HG02938 (cell line): ENCODE measurements at regions not wholly inside any gene's neighbourhood (a gene's known extent, or its start where the extent isn't known, plus 50 kb on each side); places are given as distances from the start of the nearest gene placed in this dataset.
"Not testable (repeated sequence)": the region's sequence is repeated elsewhere in the genome, so short reads cannot be mapped to it uniquely, and the experiment has no call there.

Source experiments
- ATAC-seq: cut with Tn5 transposase; IDR thresholded peaks from one replicate; pipeline ENCODE4 v1.9.1; 2021; ENCODE audit warnings: mild to moderate bottlenecking, moderate library complexity; ENCODE audit not compliant: unreplicated experiment

- no peak for ATAC-seq
These were observed 91.9 kb downstream of the FCRL5 start for GRCh38 chr1:157460381-157460780.

- ATAC-seq = no peak
These were observed 95.0 kb downstream of the FCRL5 start for GRCh38 chr1:157457279-157457678.

GRCh38 chr1:157455318-157455717, 97.0 kb downstream of the FCRL5 start:
- no peak for ATAC-seq

- ATAC-seq = no peak
These were observed 102.2 kb downstream of the FCRL5 start for GRCh38 chr1:157450106-157450505.

- ATAC-seq = no peak
These were observed 103.7 kb downstream of the FCRL5 start for GRCh38 chr1:157448636-157449035.

GRCh38 chr1:157446356-157446755, 106.0 kb downstream of the FCRL5 start:
- ATAC-seq = not testable (repeated sequence)

- not testable (repeated sequence) for ATAC-seq
These were observed 106.6 kb downstream of the FCRL5 start for GRCh38 chr1:157445616-157446140.

GRCh38 chr1:157442065-157442464, 110.2 kb downstream of the FCRL5 start:
- ATAC-seq = no peak

- no peak for ATAC-seq
These were observed 112.9 kb downstream of the FCRL5 start for GRCh38 chr1:157439302-157439954.

GRCh38 chr1:157438613-157439012, 113.7 kb downstream of the FCRL5 start:
- ATAC-seq = no peak

GRCh38 chr1:157438146-157438545, 114.2 kb downstream of the FCRL5 start:
- ATAC-seq = no peak

GRCh38 chr1:157437296-157437695, 115.0 kb downstream of the FCRL5 start:
- no peak for ATAC-seq

GRCh38 chr1:157431751-157432150, 120.6 kb downstream of the FCRL5 start:
- ATAC-seq = no peak

- ATAC-seq = no peak
These were observed 122.6 kb downstream of the FCRL5 start for GRCh38 chr1:157429601-157430240.

- not testable (repeated sequence) for ATAC-seq
These were observed 128.6 kb downstream of the FCRL5 start for GRCh38 chr1:157423764-157424163.

- no peak for ATAC-seq
These were observed 132.3 kb downstream of the FCRL5 start for GRCh38 chr1:157419845-157420542.

- no peak for ATAC-seq
These were observed 133.7 kb downstream of the FCRL5 start for GRCh38 chr1:157418659-157419058.

- no peak for ATAC-seq
These were observed 134.1 kb downstream of the FCRL5 start for GRCh38 chr1:157418231-157418630.

- ATAC-seq = no peak
These were observed 136.7 kb downstream of the FCRL5 start for GRCh38 chr1:157415661-157416060.

GRCh38 chr1:157412308-157412707, 140.0 kb downstream of the FCRL5 start:
- ATAC-seq = no peak

- no peak for ATAC-seq
These were observed 140.5 kb downstream of the FCRL5 start for GRCh38 chr1:157411769-157412168.

GRCh38 chr1:157411064-157411463, 141.3 kb downstream of the FCRL5 start:
- ATAC-seq = no peak
